Stimulated activated CD4-positive, alpha-beta T cell treated with anti-CD3 and anti-CD28 coated beads, Interleukin-1b, Interleukin-23, amount 100 ng/mL, for 4 hours (primary cell): ENCODE measurements at regions not wholly inside any gene's neighbourhood (a gene's known extent, or its start where the extent isn't known, plus 50 kb on each side); places are given as distances from the start of the nearest gene placed in this dataset.
"Not testable (repeated sequence)": the region's sequence is repeated elsewhere in the genome, so short reads cannot be mapped to it uniquely, and the experiment has no call there.

ENCODE experiments used
- DNase-seq, 2 donors: peaks; one replicate each; pipeline ENCODE4 v3.0.0-alpha.2; 2020; ENCODE audit warnings: low read depth in 2 of 2

DNA sequence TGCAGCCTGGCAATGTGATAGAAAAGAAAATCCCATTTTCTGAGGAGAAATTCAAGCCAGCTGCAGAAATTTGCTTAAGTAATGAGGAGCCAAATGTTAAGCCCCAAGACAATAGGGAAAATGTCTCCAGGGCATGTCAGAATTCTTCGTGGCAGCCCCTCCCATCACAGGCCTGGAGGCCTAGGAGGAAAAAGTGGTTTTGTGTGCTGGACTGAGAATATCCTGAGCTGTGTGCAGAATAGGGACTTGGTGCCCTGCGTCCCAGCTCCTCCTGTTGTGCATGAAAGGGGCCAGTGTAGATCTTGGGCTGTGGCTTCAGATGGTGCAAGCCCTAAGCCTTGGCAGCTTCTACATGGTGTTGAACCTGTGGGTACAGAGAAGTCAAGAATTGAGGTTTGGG, 948.3 kb downstream of the METTL15 start:
- DNase-seq = not testable (repeated sequence)

DNA sequence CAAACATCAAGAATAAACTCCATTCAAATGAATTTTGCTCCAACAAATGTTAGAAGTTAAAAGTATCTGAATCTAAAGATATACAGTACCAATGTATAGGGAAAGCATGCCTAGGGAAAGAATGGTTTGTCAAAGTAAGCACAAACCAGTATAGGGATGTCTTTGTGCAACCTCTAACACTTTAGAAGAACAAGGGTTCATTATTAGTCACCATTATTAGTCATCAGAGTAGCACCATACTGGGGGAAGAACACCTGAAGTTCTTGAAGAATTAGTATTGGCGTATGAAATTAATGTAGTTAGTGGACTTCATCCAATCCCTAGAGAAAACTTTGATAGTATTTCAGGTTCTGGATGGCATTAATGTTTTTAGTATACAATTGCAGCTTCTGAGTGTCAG, 943.7 kb downstream of the METTL15 start:
- no peak for DNase-seq

DNA sequence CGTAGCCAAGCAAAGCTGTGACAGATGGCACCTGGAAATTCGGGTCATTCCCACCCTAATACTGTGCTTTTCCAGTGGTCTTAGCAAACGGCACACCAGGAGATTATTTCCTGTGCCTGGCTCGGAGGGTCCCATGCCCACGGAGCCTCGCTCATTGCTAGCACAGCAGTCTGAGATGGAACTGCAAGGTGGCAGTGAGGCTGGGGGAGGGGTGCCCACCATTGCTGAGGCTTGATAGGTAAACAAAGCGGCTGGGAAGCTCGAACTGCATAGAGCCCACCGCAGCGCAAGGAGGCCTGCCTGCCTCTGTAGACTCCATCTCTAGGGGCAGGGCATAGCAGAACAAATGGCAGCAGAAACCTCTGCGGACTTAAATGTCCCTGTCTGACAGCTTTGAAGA, 942.8 kb downstream of the METTL15 start:
- DNase-seq = not testable (repeated sequence)

DNA sequence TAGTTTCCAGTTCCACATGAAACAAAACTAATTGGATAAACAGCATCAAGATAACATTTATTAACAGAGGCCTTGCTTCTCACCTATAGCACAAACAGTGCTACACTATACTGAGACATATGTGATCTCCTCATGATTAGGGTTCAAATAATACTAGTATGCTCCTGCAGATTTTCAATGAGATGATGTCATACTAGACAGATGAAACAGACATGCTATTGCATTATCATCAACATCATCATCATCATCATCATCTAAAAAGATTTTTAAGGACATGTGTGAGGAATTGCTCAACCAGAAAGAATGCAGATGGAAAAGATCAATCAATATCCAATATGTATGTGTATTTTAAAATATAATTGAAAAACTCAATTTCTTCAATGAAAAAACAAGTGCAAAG, 932.3 kb downstream of the METTL15 start:
- DNase-seq = no peak

DNA sequence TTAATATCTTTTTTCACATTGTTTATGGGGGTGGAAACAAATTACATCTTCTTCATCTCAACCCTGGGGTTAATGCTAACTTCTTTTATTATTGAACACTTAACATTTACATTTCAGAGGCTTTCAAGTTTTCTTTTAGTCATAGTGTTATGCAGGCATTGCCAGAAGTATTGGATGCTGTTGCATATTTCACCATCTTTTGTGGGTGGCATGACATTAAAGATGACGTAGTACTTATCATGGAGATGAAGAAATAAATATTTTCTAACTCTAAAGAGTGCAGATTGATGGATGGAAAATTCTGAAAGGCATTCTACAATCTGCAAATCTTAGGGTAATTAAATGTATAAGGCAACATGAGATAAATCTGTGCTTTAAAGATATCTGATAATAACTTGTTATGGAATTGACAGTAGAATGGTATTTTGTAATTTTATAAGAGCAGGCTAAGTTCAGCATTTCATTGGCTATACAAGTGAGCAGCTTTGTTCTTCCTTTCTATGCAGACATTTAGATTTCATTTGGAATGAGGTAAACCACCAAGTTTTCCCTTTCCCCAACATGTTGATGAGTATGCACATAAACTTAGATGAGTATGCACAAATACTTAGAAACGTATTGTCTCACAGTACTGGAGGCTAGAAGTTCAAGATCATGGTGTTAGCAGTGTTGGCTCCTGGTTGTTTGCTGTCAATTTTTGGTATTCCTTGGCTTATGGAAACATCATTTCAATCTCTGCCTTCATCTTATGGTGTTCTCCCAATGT, 924.4 kb downstream of the METTL15 start:
- DNase-seq = no peak

DNA sequence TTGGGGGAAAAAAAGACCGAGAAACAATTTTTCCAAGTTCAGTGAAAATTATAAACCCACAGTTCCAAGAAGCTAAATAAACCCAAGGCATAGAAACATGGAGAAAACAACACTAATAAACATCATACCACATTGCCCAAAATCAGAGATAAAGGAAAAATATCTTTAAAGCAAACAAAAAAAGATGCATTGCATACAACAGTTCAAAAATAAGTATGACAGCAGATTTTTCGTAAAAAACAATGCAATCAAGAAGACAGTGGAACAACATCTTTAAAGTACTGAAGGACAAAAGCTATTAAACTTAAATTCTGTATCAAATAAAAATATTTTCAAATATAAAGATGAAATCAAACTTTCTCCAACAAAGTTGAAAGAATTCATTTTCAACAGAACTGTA, 921.3 kb downstream of the METTL15 start:
- DNase-seq = no peak

DNA sequence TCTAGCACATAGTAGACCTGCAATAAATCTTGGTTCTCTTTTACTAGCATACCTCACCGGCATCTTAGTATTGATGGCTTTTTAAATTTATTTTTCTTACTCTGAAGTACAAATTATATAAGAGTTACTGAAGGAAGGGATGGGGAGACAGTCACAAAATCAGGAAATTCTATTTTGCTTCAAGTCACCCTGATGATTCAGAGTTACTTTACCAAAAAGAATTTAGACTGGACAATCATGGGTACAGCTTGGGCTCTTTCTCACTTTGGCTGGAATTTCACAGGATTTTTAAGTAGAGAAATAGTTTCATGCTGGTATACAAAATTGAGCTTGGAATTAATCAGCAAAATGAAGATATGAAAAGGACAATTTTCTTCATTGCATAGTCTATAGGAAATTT, 919.2 kb downstream of the METTL15 start:
- DNase-seq = no peak

DNA sequence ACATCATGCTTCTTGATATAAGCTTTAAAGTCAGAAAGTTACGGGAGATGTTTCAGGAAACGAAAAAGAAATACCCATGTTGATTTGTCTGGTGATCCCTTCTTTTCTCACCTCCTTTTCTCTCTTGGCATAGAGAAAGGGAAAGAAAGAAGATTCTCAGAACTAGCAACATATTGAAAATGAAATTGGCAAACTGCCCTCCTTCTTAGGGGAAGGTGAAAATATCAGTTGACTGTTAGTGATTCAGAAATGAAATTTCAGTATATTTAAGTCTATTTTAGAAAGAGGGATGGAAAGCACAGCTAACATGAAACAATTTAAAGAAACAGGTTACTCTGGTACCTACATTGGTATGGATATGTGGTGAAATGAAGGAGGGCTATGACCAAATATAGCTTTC, 918.1 kb downstream of the METTL15 start:
- DNase-seq = no peak

DNA sequence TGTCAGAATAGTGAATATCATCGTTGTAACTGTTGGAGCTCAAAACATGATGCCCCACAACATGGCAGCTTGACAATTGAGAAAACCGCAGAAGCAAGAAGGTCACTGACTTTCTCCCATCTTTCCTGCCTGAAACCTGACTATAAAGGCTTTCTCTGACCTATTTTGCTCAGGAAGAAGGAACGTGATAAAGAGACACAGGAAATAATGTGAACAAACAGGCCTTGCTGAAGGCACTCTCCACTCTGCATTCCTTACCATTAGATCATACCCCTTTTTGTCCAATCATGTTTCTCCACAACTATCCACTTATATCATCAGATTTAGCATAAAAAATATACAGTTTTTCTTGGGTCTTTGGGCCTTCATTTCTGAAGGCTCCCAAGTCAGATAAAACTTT, 916.8 kb downstream of the METTL15 start:
- DNase-seq = no peak

DNA sequence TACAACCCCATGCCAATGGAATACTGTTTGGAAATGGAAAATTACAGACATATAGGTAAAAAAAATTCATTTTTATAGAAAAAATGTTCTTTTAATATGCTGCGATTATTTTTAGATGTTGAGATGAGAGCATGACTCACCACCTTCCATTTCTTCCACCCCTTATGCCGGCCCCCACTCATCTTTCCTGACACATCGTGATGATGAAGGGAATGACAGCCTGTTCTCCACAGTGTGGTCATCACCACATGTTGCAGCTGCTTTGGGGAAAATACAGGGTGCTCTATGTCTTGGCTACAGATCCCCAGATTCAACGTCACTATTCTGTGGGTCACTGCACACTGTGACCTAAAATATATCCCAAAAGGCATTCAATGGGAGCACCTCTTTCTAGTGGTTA, 916.2 kb downstream of the METTL15 start:
- DNase-seq = no peak

DNA sequence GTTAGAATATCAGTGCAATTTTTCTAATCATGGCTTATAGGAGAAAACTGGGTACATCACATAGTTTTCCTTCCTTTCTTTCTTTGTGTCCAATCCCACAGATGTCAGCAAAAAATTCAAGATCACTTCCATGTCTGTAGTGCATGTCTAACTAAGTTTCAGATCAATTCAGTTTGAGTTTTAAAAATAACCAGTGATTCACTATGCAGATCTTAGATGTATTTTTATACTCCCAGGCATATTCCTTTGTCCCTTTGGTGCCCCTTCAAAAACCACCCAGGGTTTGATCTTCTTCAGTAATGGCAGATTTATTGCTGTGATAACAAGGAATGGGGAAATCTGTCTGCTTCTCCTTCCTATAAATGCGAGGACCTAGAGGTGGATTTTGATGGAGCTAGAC, 915.6 kb downstream of the METTL15 start:
- DNase-seq = no peak

DNA sequence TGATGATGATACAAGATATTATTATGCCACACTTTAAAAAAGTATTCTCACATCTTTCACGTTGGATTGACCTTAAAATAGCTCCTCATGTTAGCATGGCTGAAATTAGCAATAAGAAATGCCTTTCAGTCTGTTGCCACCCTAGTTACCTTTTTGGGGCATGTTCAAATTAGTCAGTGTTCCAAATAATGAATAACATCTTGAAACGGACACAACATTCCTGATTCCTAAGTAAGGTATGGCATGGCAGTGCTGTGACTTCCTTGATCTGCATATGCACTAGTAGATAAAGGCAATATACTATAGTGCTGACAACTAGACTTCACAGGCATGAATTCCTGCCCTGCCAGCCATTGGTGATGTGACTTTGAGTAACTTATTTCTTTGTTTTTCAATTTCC, 914.5 kb downstream of the METTL15 start:
- DNase-seq = no peak

DNA sequence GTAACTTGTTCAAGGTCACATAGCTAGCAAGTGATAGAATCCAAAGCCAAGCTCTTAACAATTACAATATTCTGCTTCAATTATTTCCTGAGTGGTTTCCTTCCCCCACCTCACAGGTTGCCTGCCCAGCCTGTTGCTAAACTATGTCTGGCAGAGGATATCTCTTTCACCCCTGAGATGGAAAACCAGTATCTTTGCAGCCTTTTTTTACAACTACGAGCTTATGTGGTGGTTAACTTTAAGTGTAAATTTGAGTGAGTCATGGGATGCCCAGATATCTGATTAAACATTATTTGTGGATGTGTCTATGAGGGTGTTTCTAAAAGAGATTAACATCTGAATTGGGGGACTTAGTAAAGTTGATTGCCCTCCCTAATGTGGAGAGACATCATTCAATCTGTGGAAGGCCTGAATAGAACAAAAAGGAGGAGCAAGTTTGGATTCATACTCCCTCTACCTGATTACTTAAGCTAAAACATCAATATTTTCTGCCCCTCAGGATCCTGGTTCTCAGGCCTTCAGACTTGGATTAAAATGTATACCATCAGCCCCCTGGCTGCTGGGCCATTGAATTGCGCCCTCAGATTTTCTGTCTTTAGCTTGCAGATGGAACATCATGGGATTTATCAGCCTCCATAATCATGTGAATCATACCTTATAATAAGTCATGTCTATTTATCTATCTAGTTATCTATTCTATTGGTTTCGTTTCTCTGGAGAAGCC, 911.9 kb downstream of the METTL15 start:
- no peak for DNase-seq

DNA sequence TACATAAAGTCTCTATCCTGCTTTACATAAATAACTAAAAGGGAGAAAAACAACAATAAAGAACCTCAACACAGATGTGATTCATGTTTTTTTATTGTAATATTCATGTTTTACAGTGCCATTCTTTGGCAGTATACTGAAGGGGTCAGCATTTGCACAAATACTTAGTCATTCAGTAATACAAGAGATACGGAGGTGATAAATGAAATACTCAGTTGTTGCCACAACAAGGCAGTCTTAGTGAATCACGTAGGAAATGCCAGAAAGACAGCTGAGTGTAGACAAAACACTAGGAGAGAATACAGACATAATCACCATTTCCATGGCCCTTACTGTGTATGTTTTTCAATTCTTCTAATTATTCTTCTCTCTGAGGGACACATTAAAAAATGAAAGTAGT, 910.4 kb downstream of the METTL15 start:
- DNase-seq = no peak

DNA sequence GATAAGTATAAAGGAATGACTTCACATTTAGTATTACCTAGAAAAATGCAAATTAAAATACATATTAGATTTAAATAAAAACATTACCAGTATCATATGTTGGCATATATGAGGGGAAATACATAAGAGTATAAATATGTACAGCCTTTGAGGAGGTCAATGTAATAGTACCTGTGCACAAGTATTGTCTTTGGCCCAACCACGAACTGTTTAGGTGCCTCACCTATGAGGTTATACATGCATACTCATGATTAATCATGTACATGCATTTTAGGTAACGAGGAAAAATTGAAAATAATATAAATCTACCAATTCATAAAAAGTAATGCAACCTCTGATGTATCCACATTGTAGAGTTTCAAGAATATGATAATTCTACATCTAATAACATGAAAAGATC, 909.8 kb downstream of the METTL15 start:
- DNase-seq = no peak

DNA sequence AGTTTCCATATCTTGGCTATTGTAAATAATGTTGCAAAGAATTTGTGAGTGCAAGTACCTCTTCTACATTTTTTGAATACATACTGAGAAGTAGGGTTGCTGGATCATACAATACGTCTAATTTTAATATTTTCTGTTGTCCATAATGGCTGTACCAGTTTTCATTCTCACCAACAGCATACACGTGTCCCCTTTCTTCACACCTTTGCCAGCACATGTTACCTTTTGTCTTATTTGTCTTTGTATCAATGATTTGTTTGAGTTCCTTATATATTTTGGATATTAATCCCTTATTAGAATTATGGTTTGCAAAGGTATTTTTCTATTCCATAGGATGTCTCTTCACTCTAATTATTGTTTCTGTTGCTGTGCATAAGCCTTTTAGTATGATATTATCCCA, 904.3 kb downstream of the METTL15 start:
- no peak for DNase-seq

DNA sequence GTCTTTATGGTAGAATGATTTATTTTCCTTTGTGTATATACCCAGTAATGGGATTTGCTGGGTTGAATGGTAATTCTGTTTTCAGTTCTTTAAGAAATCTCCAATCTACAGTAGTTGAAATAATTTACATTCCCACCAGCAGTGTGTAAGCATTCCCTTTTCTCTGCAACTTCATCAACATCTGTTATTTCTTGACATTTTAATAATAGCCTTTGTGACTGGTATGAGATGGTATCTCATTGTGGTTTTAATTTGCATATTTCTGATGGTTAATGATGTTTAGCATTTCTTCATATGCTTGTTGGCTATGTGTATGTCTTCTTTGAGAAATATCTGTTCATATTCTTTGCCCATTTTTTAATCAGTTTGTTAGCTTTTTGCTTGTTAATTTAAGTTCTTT, 901.2 kb downstream of the METTL15 start:
- DNase-seq = no peak

DNA sequence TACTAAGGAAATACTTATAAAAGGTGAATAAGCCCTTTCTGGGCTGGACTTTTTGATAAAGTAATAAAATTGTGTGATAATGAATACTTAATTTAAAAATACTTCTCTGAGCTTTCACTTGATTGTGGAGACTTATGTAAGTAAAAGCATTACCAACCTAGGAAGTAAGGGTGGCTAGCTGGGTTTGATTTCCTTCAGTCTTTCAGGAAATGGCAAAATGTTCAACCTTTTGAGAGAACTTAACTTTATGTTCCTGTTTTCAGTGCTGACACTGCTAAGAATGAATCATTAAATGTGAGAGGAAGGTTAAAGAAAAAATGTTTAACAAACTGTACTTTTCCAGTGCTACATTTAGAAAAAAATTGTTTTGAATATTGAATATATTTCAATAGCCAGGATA, 900.3 kb downstream of the METTL15 start:
- DNase-seq = no peak

DNA sequence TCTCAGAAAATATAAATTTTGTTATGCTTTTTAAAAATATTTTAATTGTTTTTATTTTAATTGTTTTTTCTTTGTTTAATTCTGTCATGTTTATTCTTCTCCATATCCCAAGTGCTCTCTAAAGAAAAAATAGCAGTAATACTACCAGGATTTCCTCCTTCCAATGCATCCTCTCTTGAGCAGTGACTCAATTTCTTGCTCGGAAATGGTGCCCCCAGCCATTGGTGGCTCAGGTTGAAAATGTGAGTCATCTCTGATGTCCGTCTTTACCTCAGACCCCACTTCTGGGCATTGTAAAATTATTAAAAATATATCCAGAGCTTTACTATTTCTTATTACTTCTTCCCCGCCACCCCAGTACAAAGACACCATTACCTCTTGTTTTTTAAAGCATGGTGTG, 898.5 kb downstream of the METTL15 start:
- DNase-seq = no peak

DNA sequence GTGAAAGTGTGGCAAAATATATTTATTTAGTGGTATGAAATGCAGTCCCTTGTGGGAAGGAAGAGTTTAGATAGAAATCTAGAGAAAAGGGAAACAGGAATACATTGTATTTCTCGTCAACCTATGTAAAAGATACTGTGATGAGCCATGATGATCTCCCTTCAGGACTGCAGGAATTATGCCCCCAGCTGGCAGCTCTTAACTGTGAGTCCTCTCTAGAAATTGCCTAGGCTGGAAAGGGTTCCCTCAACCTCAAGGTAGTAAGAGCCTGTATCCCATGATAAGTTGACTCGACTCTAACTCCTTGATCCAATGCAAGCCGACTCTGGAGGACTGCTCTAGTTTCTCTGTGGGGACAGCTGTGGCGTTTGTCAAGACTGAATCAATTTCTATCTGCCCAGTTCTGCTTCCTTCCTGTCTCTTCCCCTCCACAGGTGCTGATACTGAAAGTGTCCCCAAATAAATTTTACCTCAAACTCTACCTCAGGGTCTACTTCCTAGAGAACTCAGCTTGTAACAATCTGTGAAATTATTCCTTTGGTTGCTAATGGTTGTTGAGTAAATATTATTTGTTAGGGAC, 897.3 kb downstream of the METTL15 start:
- no peak for DNase-seq

DNA sequence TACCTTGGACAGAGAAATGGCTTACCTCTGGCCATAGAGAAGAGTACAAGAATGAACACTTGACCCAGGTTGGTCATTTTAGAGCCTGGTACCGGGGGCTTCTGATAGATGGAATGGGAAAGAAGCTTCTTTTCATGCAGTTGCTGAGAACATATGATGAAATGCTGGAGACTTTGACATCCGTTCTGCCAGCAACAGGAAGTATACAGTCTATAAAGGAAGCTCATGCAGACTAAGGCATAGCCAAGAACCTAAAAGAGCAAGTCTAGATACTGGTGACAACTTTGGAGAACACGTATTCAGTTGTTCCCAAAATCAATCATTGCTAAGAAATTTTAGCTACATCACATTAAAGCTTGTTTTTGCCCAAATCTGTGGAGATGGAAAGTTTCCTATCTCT, 894.6 kb downstream of the METTL15 start:
- DNase-seq = no peak

DNA sequence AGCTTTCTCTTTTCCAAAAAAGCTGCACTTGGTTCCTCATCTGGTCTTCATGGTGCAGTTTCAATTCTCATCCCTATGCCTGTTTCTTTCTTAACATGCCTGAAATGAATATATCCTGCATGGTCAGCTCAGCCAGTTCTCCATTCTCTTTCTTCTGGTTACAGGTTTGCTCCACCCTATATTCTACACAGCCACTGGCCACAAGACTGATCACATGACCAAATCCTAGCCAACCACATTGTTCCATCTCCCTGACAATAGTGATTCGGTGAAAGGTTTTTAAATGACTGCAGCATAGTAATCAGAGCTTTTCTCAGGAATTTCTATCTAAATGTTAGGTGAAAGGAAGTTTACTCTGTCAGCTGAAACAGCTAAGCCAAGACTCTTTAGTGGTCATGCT, 891.4 kb downstream of the METTL15 start:
- DNase-seq = no peak

DNA sequence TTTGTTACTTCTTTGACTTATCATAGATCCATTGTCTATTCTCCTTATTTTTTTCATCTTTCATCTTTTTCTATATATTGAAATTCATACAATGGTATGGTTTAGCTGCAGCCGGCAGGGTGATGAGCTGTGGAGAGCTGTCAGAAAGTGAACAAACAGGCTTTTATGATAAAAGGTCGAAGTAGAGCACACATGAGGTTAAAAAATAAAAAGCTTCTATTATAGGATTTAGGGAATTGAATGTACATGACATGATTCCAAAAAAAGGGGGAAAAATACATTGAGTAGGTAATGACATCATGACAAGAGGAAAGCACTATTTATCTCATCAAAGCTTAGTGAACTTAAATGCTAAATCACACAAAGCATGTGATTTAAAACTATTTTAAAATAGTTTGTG, 884.8 kb downstream of the METTL15 start:
- DNase-seq = no peak
